Cardiac muscle cell (in vitro differentiated cells and primary cell): ENCODE measurements at regions not wholly inside any gene's neighbourhood (a gene's known extent, or its start where the extent isn't known, plus 50 kb on each side); places are given as distances from the start of the nearest gene placed in this dataset.
A peak's percentile ranks its signal among the peaks of the same experiment; 100 is the strongest.
"Not testable (repeated sequence)": the region's sequence is repeated elsewhere in the genome, so short reads cannot be mapped to it uniquely, and the experiment has no call there.

Source experiments
- DNase-seq, 2 donors: peaks; one replicate each; pipeline versions ENCODE4 v3.0.0 to v3.0.0-alpha.2; 2010 to 2017; ENCODE audit warnings: low read depth in 1 of 2, low spot score in 1 of 2
- H3K27ac ChIP-seq: fragments of 200-600 bp; sonication (generic); 2 replicates; pipeline ENCODE4 v1.5.1; 2016
- H3K27me3 ChIP-seq: fragments of 200-600 bp; sonication (generic); 2 replicates; pipeline ENCODE4 v1.6.0; 2016; ENCODE audit warnings: control low read depth
- H3K36me3 ChIP-seq: fragments of 200-600 bp; sonication (generic); 2 replicates; pipeline ENCODE4 v1.5.1; 2016; ENCODE audit warnings: control low read depth
- H3K4me1 ChIP-seq: fragments of 200-600 bp; sonication (generic); 2 replicates; pipeline ENCODE4 v1.8.1; 2017; ENCODE audit warnings: low read depth, mild to moderate bottlenecking, mixed run types
- H3K4me3 ChIP-seq: fragments of 200-600 bp; sonication (generic); 2 replicates; pipeline ENCODE4 v1.5.1; 2016; ENCODE audit warnings: mild to moderate bottlenecking
- H3K9me3 ChIP-seq: fragments of 200-600 bp; sonication (generic); 2 replicates; pipeline ENCODE4 v1.5.1; 2017; ENCODE audit warnings: low read depth, mild to moderate bottlenecking, control low read depth
- TF ChIP-seq, protein P1 (sequence below): IDR thresholded peaks from 2 replicates; pipeline ENCODE4 v1.5.1; 2012; ENCODE audit warnings: low read depth, mild to moderate bottlenecking, low read length

DNA sequence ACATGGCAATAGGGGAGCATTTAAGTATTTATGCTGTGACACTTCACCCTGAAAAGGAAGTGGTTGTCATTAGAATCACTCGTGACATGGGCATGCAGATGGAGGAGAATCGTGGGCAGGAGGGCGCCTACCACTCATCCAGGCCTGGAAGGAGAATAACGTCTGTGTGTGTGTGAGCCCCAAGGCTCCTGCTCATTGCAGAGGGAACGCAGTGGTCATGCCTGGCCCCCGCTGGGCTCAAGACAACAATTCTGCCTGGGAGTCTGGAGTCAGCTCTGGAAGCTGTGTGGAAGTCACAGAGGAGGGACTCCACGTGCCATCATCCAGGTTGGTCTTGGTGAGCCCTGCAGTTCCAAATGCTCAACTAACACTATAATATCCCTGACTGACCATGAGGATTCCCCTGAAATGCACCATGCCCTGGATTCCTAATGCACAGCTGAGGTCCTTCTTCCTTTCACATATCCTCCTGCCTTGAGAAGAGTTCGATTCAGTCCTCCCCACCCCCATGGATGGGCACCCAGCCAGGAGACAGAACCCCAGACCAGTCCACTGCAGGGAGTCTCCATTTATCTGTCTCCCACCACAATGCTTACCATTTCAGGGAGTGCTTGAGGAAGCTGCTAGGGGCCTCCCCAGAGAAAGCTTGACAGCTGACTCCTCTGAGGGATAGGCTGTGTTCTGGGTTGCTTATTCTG lies 446.9 kb upstream of the B3GAT1 start:
- no peak for DNase-seq
- Histone ChIP-seq H3K4me1 (no peaks in the 10 kb centered on the region), H3K4me3 (no peak overlapping the region), H3K9me3 (no peaks in the 10 kb centered on the region), H3K27me3 (no peaks in the 10 kb centered on the region), H3K36me3 (no peaks in the 10 kb centered on the region), H3K27ac (no peak overlapping the region)
- TF ChIP-seq, protein P1, sequence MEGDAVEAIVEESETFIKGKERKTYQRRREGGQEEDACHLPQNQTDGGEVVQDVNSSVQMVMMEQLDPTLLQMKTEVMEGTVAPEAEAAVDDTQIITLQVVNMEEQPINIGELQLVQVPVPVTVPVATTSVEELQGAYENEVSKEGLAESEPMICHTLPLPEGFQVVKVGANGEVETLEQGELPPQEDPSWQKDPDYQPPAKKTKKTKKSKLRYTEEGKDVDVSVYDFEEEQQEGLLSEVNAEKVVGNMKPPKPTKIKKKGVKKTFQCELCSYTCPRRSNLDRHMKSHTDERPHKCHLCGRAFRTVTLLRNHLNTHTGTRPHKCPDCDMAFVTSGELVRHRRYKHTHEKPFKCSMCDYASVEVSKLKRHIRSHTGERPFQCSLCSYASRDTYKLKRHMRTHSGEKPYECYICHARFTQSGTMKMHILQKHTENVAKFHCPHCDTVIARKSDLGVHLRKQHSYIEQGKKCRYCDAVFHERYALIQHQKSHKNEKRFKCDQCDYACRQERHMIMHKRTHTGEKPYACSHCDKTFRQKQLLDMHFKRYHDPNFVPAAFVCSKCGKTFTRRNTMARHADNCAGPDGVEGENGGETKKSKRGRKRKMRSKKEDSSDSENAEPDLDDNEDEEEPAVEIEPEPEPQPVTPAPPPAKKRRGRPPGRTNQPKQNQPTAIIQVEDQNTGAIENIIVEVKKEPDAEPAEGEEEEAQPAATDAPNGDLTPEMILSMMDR = no peak

DNA sequence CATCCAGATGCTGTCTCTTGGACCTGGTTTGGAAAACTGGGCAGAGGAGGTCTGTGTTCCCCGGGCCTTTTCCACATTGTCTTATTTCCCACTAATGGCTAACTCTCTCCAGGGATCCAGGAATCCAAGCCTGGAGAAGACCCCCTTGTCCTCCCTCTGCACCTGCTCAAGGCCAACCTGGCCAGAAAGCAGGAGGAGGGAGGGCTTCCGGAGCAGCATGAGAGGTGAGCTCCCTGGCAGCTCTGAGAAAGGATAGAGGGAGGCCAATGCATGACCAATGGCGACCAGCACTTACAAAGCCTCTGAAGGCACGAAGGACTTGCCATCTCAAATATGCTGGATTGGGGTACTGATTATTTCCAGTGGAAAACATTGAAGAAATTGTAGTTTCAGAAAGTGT lies 445.0 kb upstream of the B3GAT1 start:
- Histone ChIP-seq H3K27me3 (no peaks in the 10 kb centered on the region), H3K36me3 (no peaks in the 10 kb centered on the region), H3K27ac (no peak overlapping the region), H3K9me3 (no peaks in the 10 kb centered on the region), H3K4me3 (no peak overlapping the region), H3K4me1 (no peaks in the 10 kb centered on the region)
- TF ChIP-seq, protein P1 = no peak
- DNase-seq = no peak

DNA sequence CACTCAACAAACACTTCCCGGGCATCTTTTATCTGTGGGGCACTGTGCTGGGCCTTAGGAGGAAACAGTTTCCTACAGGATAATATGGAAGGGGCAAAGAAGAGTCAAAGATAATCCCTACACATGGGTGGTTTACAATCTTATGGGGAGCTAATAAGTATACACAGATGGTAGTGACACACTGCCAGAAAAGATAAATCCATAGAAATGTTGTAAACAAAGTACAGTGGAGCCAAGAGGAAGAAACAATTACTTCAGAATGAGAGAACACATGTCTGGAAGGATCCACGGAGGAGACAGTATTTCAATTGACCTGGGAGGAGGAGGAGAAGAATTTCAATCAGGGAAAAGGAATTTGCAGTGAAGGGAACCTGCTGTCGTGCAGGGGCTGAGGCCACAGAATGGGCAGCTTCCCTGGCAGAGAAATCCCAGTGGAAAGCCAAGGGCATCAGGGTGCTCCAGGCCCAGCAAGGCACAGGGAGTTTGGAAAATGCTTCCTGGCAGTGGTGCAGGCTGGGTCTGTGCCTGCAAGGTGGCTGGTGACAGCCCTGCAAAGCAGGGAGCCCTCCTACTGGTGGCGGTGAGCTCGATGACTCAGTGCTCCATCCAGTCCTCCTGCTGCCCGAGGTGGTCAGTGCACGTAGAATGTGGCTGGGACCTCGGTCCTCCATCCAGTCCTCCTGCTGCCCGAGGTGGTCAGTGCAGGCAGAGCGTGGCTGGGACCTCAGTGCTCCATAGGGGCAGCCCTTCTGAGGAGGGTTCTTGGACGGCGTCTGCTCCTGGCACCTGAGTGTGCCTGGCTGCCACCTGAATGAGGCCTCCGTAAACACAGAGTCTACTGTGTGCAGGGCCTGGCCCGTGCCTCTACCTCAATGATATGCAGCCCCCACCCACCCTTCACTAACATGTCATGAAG lies 444.3 kb upstream of the B3GAT1 start:
- Histone ChIP-seq H3K27me3 (no peaks in the 10 kb centered on the region), H3K27ac (no peak overlapping the region), H3K4me3 (no peak overlapping the region), H3K9me3 (no peaks in the 10 kb centered on the region), H3K4me1 (no peaks in the 10 kb centered on the region), H3K36me3 (no peaks in the 10 kb centered on the region)
- DNase-seq = no peak
- TF ChIP-seq, protein P1 = no peak

DNA sequence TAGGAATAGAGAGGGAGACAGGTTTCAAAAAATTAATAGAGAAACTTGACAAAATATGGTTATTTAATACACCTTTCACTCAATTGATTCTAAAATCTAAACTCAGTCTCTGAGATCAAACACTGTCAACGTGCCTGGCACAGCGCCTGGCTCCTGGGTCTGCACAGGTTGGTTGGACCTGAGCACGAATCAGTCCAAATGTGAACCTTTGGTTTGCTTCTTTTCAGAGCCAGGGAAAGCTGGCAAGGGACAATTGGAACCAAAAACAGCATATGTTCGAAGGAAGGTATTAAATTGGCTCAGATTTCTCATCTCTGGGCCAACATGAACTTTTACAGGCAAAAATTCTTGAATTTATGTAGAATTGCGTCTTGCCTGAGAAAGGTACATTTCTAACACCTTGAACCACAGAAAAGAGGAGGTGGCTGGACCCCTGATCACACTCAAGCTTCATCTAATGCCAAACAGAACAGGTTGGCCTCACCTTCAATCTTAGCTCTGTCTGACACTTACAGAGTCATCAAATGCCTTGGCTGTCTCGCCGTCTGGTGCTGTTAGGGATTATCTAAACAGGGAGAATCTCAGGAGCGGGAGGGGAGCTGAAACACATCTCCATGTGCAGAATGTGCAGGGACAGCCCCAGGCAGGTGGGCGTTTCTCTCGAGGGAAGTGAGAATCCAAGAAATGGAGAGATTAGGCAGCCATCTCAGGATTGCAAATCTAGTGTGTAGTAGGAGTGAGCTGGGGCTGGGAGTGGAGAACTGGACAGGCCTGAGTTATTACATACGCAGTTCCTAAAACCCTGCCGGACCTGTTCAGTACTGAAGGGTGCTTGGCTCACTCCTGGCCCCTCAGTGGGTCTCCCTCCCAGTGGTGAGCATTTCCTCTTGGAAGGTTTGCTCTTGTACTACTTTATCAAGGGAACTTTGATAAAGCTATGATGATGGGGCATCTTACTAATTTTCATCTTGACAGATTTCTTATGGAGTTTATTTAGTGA lies 442.2 kb upstream of the B3GAT1 start:
- H3K4me1 ChIP-seq = no peaks in the 10 kb centered on the region
- H3K27me3 ChIP-seq = no peaks in the 10 kb centered on the region
- H3K36me3 ChIP-seq = no peaks in the 10 kb centered on the region
- H3K27ac ChIP-seq = no peak overlapping the region
- H3K4me3 ChIP-seq = no peak overlapping the region
- DNase-seq = no peak
- no peaks in the 10 kb centered on the region for H3K9me3 ChIP-seq
- TF ChIP-seq, protein P1 = no peak

DNA sequence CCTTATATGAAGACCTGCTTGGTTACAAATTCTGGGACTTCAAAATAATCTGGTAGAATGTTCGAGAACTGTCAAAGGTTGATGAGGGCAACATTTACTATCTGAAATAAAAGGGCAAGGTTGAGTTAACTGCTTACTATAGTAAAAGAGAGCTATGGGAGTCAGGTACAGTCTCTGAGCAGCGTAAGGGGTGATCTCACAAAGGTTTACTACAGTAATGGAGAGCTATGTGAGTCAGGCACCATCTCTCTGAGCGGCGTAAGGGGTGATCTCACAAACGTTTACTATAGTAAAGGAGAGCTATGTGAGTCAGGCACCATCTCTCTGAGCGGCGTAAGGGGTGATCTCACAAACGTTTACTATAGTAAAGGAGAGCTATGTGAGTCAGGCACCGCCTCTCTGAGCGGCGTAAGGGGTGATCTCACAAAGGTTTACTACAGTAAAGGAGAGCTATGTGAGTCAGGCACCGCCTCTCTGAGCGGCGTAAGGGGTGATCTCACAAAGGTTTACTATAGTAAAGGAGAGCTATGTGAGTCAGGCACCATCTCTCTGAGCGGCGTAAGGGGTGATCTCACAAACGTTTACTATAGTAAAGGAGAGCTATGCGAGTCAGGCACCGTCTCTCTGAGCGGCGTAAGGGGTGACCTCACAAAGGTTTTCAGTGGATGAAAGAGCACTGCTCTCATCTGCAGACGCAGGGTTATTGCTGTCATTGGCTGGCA lies 439.6 kb upstream of the B3GAT1 start:
- H3K27me3 ChIP-seq, H3K27ac ChIP-seq, H3K4me1 ChIP-seq, H3K36me3 ChIP-seq, H3K9me3 ChIP-seq: not testable (repeated sequence)
- peak overlapping the region; percentile 2 for H3K4me3 ChIP-seq
- peak in 1 of 2 donors; percentile 58 for DNase-seq
